DND-41 (cell line): ENCODE measurements at regions not wholly inside any gene's neighbourhood (a gene's known extent, or its start where the extent isn't known, plus 50 kb on each side); places are given as distances from the start of the nearest gene placed in this dataset.

Experiments used
- ATAC-seq: fragments of 200-7000 bp; cut with Tn5 transposase; 3 replicates; pipeline ENCODE4 v1.9.1; 2021; ENCODE audit warnings: low read depth; ENCODE audit not compliant: insufficient read depth
- DNase-seq: peaks from one replicate; pipeline ENCODE4 v3.0.0-alpha.2; 2020
- H2AFZ ChIP-seq: 2 replicates; pipeline ENCODE4 v1.6.0; 2012; ENCODE audit warnings: low read depth, low read length
- H3K27ac ChIP-seq: 2 replicates; pipeline ENCODE4 v1.5.1; 2012; ENCODE audit warnings: low read length, inconsistent platforms
- H3K27me3 ChIP-seq: fragments of 200-600 bp; sonication (generic); 2 replicates; pipeline ENCODE4 v1.6.0; 2012; ENCODE audit warnings: low read length, mild to moderate bottlenecking, inconsistent platforms; ENCODE audit not compliant: insufficient read depth, poor library complexity
- H3K36me3 ChIP-seq: 2 replicates; pipeline ENCODE4 v1.5.1; 2012; ENCODE audit warnings: low read length, inconsistent platforms; ENCODE audit not compliant: insufficient read depth
- H3K4me1 ChIP-seq: 2 replicates; pipeline ENCODE4 v1.5.1; 2012; ENCODE audit warnings: mild to moderate bottlenecking, low read length; ENCODE audit not compliant: insufficient read depth
- H3K4me2 ChIP-seq: 2 replicates; pipeline ENCODE4 v1.6.0; 2012; ENCODE audit warnings: mild to moderate bottlenecking, moderate library complexity, low read length, inconsistent platforms; ENCODE audit not compliant: insufficient read depth
- H3K4me3 ChIP-seq, 2 experiments: fragments of 200-600 bp in 1 of 2; shearing (Covaris generic) in 1 of 2; 2 replicates each; pipeline ENCODE4 v1.5.1; 2012 to 2016; ENCODE audit warnings: inconsistent platforms in 2 of 2, low read length in 2 of 2, mild to moderate bottlenecking in 2 of 2, low read depth in 1 of 2, moderate library complexity in 1 of 2
- H3K79me2 ChIP-seq: 2 replicates; pipeline ENCODE4 v1.6.0; 2012; ENCODE audit warnings: low read length, inconsistent platforms; ENCODE audit not compliant: insufficient read depth
- H3K9ac ChIP-seq: 2 replicates; pipeline ENCODE4 v1.6.0; 2012; ENCODE audit warnings: low read depth, mild to moderate bottlenecking, inconsistent platforms, low read length, moderate library complexity
- H3K9me3 ChIP-seq: 2 replicates; pipeline ENCODE4 v1.5.1; 2012; ENCODE audit warnings: low read length, moderate library complexity, mild to moderate bottlenecking, inconsistent platforms; ENCODE audit not compliant: insufficient read depth, severe bottlenecking
- H4K20me1 ChIP-seq: 2 replicates; pipeline ENCODE4 v1.6.0; 2012; ENCODE audit warnings: low read length; ENCODE audit not compliant: insufficient read depth
- CTCF ChIP-seq: IDR thresholded peaks from 2 replicates; pipeline ENCODE4 v1.5.1; 2012; ENCODE audit warnings: borderline replicate concordance, low read length, moderate library complexity, mild to moderate bottlenecking; ENCODE audit not compliant: poor library complexity, severe bottlenecking; ENCODE audit errors: extremely low read depth
- EZH2 ChIP-seq: IDR thresholded peaks from 3 replicates; pipeline ENCODE4 v1.6.1; 2012; ENCODE audit warnings: borderline replicate concordance, low read depth, mild to moderate bottlenecking, moderate library complexity, low read length, inconsistent platforms; ENCODE audit not compliant: severe bottlenecking

GRCh38 chr7:136245327-136246004 lies 268.3 kb upstream of the MTPN start:
- no peak for DNase-seq
- no peaks in the 10 kb centered on the region for H4K20me1 ChIP-seq

GRCh38 chr7:136234040-136234439 lies 256.9 kb upstream of the MTPN start:
- ATAC-seq: no peak
- no peaks in the 10 kb centered on the region for H3K79me2 ChIP-seq
- no peaks in the 10 kb centered on the region for H4K20me1 ChIP-seq
- H3K4me1 ChIP-seq: no peaks in the 10 kb centered on the region
- no peak for TF ChIP-seq CTCF
- no peak for TF ChIP-seq EZH2
- H3K27ac ChIP-seq: no peak overlapping the region
- H2AFZ ChIP-seq: no peak overlapping the region
- H3K9ac ChIP-seq: no peak overlapping the region
- peaks cover 6% of the 10 kb centered on the region for H3K9me3 ChIP-seq
- no peak for DNase-seq
- no peak overlapping the region for H3K4me2 ChIP-seq
- H3K36me3 ChIP-seq: no peaks in the 10 kb centered on the region
- H3K4me3 ChIP-seq: no peak overlapping the region
- no peaks in the 10 kb centered on the region for H3K27me3 ChIP-seq

More at GRCh38 chr7:136245327-136246004, 268.3 kb upstream of the MTPN start:
- no peaks in the 10 kb centered on the region for H3K27me3 ChIP-seq
- no peak overlapping the region for H3K4me2 ChIP-seq
- H3K27ac ChIP-seq: no peak overlapping the region
- no peaks in the 10 kb centered on the region for H3K79me2 ChIP-seq
- no peak overlapping the region for H3K9ac ChIP-seq
- TF ChIP-seq EZH2: no peak
- TF ChIP-seq CTCF: no peak
- H3K9me3 ChIP-seq: no peaks in the 10 kb centered on the region
- no peak overlapping the region for H2AFZ ChIP-seq
- H3K4me3 ChIP-seq: no peak overlapping the region
- no peaks in the 10 kb centered on the region for H3K36me3 ChIP-seq
- H3K4me1 ChIP-seq: no peaks in the 10 kb centered on the region
- ATAC-seq: no peak

GRCh38 chr7:136230210-136230609 lies 253.1 kb upstream of the MTPN start:
- no peak for ATAC-seq
- H3K36me3 ChIP-seq: no peaks in the 10 kb centered on the region
- no peak overlapping the region for H3K9ac ChIP-seq
- no peak overlapping the region for H2AFZ ChIP-seq
- H3K4me2 ChIP-seq: no peak overlapping the region
- H3K4me3 ChIP-seq: no peak overlapping the region
- H3K4me1 ChIP-seq: no peaks in the 10 kb centered on the region
- H3K27me3 ChIP-seq: no peaks in the 10 kb centered on the region
- no peak for TF ChIP-seq CTCF
- TF ChIP-seq EZH2: no peak
- no peaks in the 10 kb centered on the region for H4K20me1 ChIP-seq
- H3K9me3 ChIP-seq: peaks cover 6% of the 10 kb centered on the region
- no peaks in the 10 kb centered on the region for H3K79me2 ChIP-seq
- no peak overlapping the region for H3K27ac ChIP-seq
- DNase-seq: no peak

- Histone ChIP-seq H3K4me2 (no peak overlapping the region), H2AFZ (no peak overlapping the region), H3K27ac (no peak overlapping the region), H4K20me1 (no peaks in the 10 kb centered on the region), H3K36me3 (no peaks in the 10 kb centered on the region), H3K4me1 (no peaks in the 10 kb centered on the region), H3K27me3 (no peaks in the 10 kb centered on the region), H3K9me3 (peaks cover 6% of the 10 kb centered on the region), H3K9ac (no peak overlapping the region), H3K4me3 (no peak overlapping the region), H3K79me2 (no peaks in the 10 kb centered on the region)
- TF ChIP-seq CTCF (no peak), EZH2 (no peak)
- no peak for ATAC-seq
- no peak for DNase-seq
Measured at GRCh38 chr7:136229790-136230189, 252.6 kb upstream of the MTPN start.
